ENCODE measurements at regions not wholly inside any gene's neighbourhood (a gene's known extent, or its start where the extent isn't known, plus 50 kb on each side); places are given as distances from the start of the nearest gene placed in this dataset.

DNA sequence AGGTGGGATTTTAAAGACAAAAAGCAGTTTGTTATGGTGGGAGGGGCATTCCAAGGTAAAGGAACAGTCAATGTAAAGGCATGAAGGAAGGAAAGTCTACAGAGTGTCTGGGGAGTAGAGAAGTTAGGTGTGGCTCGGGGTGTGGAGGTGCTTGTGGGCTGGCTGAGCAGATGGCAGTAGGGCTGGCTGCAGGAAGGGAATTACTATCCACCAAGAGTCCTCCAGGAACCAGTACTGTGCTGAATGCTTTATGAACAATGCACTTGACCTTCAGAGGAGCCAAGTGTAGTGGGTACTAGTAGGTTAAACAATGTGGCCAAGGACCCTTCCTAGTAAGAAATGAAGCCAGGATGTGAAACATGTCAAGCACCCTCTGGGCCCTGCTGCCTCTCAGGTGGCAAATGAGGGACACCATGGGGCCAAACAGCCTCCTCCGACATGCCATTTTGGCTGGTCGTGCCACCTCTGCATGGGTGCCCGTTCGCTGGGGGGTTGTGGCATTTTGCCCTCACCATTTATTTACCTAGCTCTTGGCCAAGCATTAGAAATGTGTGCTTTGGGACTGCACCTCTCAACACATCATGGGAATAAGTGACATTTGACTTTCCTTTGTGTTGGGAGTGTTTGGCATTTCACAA, 123.6 kb upstream of the TENM4 start:
- DNase-seq (ENCODE audit: low spot score) = no peak

DNA sequence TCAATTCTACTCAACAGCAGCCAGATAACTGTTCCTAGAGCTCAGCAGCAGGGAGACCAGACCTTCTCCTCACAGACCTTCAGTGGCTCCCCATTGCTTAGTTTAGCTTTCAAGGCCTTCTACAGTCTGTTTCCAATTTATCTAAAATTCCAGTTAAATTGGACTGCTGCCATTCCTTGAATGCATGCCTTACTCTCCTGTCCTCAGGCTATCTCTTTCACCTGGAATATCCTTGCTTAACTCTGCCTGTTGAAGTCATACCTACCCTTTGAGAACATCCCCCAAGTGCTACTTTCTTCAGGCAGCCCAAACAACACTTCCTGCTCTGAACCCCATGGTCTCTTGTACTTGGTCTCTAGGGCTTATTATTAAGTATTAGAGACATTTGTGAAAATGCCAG, 120.7 kb upstream of the TENM4 start:
- no peak for DNase-seq (ENCODE audit: low spot score)

DNA sequence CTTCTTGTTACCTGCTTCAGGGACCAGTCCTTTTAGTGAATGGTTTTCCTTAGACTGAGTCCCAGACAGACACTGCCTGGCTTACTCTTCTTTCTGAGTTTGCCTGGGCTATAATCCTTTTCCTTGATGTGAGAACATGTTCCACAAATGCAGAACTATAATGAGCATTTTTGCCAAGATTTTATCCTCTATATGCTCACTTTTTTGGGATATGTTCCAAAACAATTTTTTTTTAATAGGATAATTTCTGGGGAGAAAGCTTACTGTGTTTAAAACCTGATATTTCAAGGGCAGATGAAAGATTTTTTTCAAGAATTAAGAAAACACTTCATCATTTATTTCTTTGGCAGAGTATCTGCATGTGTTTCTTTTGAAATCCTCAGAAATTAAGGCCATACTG, 110.0 kb upstream of the TENM4 start:
- DNase-seq (ENCODE audit: low spot score) = no peak

DNA sequence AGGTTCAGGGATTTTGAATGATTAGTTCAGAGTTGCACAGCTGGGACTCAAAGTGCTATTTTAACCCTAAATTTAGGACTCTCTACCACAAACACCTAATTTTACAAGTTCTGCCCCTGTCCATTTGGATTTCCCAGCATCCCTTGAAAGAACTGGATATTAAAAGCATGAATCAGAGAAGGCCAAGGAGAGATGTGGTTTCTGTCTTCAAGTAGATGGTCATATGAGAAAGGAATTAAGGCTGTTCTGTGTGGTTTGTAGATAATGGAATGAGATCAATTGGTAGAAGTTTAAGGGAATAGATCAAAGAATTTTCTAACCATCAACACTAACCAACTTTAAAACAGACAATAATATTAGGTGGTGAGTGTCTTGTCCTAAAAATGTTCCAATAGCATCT, 106.4 kb upstream of the TENM4 start:
- DNase-seq (ENCODE audit: low spot score) = no peak

DNA sequence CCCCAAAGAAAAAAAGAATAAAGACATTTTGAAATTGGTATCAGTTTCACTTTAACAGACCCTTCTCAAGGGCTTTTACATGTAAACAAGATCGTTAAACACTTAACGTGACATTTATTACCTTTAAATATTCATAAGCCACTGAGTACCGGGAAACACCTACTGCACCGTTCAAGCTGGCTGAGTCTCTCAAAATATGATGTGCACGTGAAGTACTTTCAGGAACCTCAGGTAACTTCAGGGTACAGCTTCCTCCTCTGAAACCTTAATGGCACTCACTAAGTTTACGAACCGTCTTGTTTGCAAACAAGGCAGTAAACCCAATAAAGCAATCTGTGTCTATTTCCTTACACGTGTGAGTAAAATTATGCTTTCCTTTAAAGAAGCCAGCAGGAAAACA, 105.5 kb upstream of the TENM4 start:
- DNase-seq (ENCODE audit: low spot score) = no peak

DNA sequence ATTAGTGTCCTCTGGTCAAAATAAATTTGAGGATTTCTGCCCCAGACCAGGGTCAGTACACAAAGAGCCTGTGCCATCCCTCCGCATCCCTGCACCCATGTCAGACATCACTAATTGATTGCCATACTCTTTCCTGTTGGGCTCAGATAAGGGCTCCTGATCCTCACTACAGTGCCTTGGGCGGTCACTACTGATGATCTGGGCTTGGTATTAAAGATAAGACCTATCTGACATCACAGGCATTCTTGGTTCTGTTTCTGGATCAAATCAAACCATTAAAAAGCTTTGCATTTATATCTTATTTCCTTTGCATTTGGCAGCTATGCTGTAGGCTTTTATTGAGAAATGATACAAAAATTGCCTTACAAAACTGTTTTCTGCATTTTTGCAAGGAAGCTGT, 103.5 kb upstream of the TENM4 start:
- DNase-seq (ENCODE audit: low spot score) = no peak

DNA sequence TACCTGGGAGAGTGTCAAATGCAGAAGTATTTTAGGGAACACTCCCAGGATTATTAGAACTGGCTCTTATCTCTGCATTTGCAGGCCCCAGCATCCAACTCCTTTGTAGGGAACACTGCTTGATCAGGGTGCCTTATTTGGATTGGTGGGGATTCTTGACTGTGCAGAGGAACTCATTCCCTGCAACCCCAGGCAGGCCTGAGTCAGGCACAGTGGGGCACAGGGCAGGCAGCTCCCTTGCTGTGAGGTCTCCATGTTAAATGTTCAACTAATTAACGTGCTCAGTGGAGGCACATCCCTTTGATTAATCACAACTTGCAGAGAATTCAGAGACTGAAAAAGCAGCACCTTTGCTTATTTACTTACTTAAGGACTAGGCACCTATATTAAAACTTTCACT, 102.3 kb upstream of the TENM4 start:
- no peak for DNase-seq (ENCODE audit: low spot score)

DNA sequence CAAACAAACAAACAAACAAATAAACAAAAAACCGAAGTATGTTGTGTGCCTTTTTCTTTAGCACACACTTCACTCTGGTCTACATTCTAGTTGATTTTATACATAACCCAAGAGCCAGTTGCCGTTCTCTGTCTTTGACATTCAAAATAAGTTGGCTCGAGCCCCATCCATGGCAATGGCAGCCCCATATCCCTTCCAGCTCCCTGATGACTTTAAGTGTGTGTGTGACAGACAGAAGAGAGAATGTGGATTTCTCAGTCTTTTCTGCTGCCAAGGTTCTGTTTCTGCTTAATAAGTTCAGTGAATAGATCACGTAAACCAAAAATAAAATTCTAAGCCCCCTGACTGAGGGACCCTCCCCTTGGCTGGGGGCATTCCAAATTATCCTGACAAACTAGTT, 100.6 kb upstream of the TENM4 start:
- no peak for DNase-seq (ENCODE audit: low spot score)

DNA sequence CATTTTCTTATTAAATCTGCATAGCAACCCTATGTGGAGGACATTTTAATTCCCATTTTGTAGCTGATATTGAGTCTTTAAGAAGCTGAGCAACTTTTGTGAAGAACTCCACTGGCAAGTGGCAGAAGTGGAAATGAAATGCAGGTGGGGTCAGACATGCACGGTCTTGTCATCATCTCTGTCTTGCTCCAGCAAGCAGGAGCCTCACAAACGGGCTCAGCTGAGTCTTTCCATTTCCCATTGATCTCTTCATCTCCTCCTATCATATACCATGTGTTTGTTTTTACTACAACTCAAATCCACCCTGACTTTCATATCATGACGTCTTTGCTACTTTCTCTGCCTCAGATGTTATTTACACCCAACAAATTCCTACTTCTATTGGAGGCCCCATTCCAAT, 97.9 kb upstream of the TENM4 start:
- no peak for DNase-seq (ENCODE audit: low spot score)

DNA sequence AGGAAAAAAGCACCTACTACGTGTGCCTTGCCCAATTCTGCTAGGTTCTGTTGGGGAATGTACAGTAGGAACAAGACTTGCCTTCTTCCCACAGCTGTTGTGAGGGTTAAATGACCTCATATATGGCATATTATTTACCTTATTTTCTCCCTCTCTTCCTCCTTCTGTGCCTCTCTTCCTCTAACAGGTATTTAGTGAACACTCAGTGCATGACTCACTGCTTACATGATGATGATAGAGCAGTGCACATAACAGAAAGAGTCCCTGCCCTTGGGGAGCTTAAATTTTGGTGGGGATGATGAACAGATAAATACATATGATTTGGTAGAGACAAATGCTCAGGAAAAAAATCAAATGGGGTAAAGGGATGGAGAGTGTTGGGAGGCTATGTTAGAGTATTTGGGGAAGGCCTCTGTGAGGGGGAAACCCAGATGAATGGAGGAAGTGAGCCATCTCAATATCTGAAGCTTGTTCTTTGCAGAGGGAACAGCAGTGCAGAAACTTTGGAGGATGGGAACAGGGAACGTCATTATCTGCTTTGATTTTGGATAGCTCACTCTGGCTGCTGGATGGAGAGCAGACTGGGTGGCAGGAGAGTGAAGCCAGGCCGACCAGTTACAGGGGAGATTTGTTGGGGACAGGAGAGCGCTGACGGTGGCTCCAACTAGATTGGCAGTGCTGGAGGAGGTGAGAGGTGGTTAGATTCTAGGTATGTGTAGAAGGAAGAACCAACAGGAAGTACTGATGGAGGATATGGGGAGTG, 95.5 kb upstream of the TENM4 start:
- DNase-seq (ENCODE audit: low spot score) = no peak

DNA sequence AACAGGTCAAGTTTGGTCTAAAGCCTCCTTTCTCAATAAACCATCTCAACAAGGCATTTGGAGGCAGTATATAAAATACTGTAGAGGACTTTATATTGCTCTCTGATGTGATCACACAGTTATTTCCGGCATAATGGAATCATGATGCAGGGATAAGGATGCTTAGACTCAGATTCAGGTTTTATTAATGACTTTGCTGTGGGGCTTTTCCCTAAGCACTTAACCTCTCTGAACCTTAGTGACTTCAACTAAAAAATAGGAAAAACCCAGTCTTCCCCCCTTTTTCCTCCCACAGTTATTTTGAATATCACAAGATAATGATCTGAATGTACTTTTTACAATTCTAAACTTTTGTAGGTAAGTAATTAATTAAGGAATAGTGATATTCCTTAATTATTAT, 94.8 kb upstream of the TENM4 start:
- DNase-seq (ENCODE audit: low spot score) = no peak

DNA sequence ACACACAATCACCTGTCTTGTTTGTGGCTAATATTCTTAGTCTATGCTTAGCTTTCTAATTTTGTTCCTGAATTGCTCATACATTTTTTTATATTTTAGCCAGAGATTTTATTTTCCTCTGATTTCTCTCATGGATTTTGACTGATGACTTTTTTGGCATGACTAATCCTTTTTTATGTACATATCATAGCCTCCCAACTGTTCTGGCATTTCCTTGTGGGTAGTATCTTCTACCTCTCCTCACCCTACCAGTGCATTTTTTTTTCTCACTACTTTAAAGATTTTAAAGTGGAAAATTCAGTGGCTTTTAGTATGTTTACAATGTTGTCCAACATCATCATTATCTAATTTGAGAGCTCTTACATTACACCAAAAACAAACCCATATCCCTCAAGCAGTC, 84.4 kb upstream of the TENM4 start:
- DNase-seq (ENCODE audit: low spot score) = no peak

DNA sequence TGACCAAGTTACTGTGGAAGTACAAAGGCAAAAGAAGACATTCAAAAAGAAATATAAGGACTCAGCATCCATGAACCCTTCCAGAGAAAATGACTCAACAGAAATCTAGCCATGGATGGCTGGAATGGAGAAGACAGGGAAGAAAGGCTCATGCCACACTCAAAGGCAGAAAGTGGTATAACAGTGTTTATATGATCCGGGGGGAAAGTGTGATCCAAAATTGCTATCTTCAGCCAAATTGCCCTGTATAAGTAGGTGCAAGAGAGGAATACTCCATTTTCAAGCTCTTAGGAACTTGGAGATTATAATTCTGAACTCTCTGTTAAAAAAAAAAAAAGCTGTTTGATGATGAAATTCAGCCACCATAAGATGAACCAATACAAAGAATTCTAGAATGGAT, 81.8 kb upstream of the TENM4 start:
- DNase-seq (ENCODE audit: low spot score) = no peak

DNA sequence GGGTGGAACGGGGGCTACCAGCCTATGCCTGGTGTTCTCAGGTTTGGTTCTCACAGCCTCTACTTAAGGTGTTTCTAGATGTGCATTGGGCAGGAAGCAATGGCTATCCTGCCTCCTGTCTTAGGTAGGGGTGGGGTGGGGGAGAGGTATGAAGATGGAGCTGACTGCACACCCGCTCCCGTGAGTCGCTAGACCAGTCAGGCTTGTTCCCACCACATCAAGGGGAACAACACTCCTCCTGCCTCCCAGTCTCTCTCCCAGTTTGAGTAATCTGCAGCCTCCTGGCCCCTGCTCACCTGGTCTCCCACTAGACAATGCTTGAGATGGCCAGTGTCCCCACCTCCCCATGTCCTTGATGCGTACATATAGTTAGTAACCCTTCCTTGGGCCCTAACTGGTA, 79.3 kb upstream of the TENM4 start:
- DNase-seq (ENCODE audit: low spot score) = no peak

DNA sequence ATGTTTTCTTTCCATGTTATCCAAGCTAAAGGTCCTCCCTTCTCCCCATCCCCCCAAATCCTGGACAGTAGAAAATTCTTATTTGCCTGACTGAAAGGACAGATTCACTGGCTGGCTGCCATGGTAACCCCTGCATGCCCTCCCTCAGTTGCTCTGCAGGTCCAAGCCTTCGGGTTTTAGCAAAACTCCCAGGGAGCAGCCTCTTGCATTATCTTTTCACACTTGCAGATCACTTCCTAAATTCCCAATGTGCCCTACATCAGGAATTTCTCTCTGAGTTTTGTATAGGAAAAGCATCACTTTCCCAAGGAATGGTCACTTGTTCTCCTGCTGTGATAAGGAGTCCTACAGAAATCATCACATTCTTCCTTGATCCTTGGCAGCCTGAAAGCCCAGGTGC, 75.0 kb upstream of the TENM4 start:
- no peak for DNase-seq (ENCODE audit: low spot score)

DNA sequence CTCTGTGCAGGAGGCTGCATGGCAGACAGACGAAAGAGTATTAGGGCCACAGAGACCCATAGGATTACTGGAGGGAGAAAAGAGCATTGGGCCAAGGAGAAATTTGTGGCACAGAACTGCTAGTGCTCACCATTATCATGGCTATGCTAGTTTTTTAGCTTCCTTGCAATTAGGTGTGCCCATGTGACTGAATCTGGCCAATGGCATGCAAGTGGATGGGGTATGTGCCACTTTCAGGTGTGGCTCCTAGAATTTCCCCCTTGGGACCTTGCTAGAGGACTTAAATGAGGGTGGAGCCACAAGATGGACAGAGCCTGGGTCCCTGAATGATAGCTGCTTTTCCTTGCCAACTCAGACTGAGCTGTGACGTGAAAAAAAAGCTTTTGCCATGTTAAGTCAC, 73.9 kb upstream of the TENM4 start:
- no peak for DNase-seq (ENCODE audit: low spot score)

DNA sequence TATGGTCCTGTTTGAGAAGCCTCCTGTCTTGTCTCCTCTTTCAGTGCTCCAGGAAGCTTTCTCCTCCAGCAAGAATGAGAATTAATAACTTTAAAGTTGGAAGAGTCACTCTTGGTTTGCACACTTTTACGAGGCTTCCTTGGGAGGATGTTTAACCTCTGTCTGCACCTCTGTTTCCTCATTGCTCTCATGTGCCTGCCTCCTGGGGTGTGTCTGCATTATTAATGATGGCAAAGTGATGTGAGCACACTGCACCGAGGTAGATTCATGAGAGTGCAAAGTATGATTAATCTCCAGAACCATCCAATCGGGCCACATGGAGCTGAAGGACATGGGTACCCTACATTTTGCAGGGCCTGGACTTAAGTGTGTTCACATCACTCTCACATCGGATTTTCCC, 73.5 kb upstream of the TENM4 start:
- DNase-seq (ENCODE audit: low spot score) = no peak

DNA sequence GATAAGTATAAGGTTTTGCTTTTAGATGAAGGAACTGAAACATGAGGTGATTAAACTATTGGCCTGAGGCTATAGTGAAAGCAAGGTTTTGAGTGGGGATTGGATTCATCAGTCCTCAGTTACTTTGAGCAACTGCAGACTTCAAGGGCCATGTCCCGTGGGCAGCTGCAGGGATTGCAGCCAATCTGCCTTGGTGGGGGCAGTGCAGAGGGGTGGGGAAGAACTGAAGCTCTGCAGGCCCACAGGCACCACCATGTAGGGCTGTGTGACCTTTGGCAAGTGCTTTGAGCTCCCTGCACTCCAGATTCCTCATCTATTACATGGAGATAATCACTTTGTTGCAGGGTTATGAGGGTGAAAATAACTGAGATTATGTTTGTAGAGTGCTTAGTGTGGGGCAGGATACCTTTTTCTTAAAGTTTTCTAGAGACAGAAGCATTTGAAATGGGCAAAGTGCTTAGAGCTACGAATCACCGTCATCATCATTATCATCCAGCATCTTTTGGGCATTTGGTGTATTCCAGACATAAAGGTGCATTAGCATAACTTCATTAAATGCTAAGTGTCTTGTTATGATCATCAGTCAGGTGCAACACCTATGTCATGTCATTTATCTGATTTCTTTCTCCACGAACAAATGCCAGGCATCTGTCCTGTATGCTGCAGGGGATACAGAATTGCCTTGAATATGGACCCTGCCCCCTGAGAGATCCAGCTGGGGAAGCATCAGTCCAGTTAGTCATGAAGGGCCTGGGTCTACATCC, 72.1 kb upstream of the TENM4 start:
- DNase-seq (ENCODE audit: low spot score) = no peak

DNA sequence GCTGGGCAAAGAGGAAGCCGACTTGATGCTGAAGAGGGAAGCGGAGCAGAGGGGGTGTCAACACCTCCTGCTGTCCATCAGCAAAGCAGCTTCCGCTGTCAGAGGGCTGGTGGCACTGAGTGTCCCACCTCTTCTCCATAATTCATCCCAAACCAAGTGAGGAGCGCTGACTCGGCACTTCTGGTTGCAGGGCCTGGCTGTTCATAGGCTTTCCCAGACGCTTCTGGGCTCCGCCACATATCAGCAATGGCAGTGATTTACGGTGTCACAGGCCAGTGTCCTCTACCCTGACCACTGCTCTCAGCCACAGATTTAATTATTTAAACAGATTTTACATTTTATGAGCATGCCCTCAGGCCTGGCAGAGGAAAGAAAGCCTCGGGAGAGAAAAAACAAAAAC, 70.1 kb upstream of the TENM4 start:
- no peak for DNase-seq (ENCODE audit: low spot score)

DNA sequence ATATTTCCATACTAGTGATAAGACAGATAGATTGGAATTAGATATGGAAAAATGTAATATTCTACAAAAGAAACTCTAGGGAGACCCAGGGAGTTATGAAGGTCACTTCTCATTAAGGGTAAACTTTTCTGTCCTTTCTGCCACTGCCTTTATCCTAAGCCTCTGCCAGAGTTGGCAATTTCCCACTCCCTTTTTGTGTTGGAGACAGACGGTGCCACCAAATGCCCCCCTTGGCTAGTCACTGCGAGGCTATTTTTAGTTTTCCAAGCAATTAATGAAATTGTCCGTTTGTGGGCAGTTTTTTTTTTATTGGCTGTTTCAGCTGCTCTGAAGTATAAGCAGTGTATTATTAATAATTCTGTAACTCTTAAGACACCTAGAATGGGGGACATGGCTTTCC, 67.6 kb upstream of the TENM4 start:
- DNase-seq (ENCODE audit: low spot score) = no peak

DNA sequence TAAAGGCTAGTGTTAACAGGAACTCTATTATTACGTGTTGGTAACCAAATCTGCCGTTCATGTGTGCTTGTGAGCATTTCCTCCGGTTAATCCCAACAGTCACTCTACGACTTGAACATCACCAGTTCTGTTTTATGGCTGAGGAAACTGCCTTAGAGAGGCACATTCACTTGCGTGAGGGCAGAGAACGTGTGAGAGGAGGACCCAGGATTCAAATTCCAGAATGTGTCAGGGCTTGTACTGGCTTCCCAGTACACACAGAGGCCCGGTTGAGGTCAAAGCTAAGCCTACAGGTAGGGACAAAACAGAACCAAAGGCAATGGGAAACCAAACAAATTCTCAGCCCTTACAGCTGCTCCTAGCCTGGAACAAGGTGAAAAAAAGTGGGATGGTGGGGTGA, 66.9 kb upstream of the TENM4 start:
- DNase-seq (ENCODE audit: low spot score) = no peak

DNA sequence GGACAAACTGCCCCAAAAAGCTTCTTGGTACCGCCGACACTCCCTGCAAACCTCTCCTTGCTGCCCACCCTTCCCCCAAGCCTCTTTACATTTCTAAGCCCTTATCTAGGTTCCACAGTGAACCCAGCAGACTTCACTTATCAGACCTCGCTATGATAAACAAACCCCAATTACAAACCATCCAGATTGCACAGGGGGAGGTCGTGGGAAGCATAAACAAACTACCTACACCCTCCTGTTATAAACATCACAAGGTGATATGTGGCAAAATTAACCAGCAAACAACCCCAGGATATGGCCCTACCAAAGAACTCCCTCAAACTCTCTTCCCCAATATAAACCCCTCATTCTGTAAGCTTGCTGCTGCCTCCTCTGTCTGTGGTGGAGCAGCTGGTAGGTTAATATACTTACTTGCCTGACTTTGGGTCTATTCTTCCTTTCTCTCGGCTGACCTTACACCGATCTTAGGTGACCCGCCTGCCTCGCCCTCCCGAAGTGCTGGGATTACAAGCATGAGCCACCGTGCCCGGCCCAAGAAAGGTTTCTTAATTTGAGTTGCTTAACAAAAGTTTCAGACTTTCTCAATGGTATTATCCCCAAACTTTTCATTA, 66.0 kb upstream of the TENM4 start:
- DNase-seq (ENCODE audit: low spot score) = no peak

DNA sequence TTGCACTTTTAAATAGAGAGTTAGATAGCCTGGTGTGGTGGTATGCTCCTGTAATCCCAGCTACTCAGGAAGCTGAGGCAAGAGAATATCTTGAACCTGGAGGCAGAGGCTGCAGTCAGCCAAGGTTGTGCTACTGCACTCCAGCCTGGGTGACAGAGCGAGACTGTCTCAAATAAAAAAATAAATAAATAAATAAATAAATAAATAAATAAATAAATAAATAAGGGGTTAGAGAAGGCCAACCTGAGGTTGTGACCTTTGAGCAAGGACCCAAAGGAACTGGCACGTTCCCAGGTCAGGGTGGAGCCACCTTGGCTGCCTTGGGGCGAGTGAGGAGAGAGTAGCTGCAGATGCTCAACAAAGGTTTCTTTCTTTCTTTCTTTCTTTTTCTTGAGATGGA, 65.3 kb upstream of the TENM4 start:
- no peak for DNase-seq (ENCODE audit: low spot score)
